Omental fat pad (tissue), 3 donors: ENCODE measurements at regions not wholly inside any gene's neighbourhood (a gene's known extent, or its start where the extent isn't known, plus 50 kb on each side); places are given as distances from the start of the nearest gene placed in this dataset.

Source experiments
- ATAC-seq: fragments of 150-250 bp; one replicate; pipeline ENCODE4 v1.9.1; 2016; ENCODE audit warnings: mild to moderate bottlenecking, moderate library complexity; ENCODE audit not compliant: low FRiP score
- DNase-seq: peaks from one replicate; pipeline ENCODE4 v3.0.0-alpha.2; 2019; ENCODE audit warnings: low spot score
- CTCF ChIP-seq, 3 donors: fragments of 450-650 bp; IDR thresholded peaks; one replicate each; pipeline ENCODE4 v1.5.1; 2016 to 2017; ENCODE audit warnings: antibody characterized with exemption in 3 of 3, mild to moderate bottlenecking in 3 of 3, moderate library complexity in 2 of 3

GRCh38 chr9:105912863-105913516 is 218.6 kb downstream of the TMEM38B start:
- no peak for DNase-seq
- no peak for ATAC-seq
- TF ChIP-seq CTCF (IDR thresholded peaks at IDR 0.05): no peak

DNA sequence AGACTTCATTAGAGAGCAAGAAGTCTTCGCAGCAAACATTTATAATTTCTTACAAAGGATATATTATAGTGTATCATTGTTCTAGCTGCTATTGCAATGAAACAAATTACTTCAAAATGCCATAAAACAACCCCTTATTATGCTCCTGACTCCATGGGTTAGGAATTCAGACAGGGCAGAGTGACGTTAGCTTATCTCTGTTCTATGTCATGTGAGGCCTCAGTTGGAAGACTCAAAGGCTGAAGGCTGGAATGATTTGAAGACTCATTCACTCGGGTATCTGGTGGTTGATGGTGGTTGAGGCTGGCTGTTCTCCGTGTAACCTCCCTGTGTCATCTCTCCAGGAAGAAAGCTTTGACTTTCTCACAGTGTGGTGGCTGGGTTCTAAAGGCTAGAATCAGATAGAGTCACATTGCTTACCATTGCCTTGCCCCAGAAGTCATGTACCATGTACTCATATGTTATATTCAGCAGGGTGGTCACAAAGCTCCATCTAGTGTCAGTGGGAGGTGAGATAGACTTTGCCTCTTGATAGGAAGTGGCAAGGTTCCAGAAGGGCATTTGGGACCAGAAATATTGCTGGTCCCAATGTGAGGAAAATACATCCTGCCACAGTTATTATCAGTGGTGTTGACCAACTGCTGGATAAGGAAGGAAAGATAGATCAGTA is 226.9 kb downstream of the TMEM38B start:
- DNase-seq (no peak), ATAC-seq (no peak)
- TF ChIP-seq CTCF (IDR thresholded peaks at IDR 0.05): no peak

DNA sequence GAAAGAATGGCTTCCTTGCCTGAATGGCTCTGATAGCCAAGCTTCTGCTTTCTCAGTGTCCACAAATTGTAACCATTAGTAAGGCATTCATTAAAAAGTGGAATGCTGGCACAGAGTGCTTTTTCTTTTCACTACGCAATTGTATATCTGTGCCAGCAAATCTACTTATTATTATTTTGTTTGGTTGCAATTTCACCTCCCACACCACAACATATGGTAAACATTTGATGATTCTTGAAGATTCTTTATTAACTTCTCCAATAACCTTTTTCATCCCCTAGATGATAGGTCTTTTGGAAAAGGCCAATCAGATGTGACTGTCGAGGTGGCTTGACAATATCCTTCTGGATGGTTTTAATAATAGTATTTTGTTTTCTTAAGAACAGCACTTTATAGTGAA is 234.1 kb downstream of the TMEM38B start:
- DNase-seq: no peak
- no peak for ATAC-seq
- TF ChIP-seq CTCF (IDR thresholded peaks at IDR 0.05): no peak

DNA sequence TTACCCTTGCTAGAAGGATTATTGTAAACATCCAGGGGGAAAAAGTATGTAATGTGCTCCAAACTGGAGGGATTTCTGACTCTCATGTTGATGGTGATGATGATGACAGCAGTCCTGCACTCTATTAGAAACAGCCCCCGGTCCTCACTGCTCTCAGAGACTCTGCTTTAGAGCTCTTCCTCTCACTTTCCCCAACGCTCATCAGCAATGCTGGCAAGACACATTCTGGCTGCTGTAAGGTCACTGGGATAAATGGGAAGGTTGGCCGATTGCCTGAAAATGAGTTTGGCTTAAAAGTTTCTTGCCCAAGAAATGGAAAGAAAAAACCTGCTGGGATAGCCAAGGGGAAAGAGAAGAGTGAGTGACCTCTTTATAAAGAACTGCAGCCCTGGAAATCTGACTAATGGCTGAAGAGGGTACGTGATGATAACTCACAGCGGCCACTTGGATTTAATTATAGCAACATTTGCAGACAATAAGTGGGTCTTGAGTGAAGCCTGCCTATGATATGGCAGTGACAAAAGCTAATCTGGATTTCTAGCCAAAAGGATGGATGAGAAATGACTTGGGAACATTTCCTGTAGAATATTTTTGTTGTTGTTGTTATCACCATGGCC is 235.8 kb downstream of the TMEM38B start:
- no peak for ATAC-seq
- no peak for DNase-seq
- no peak for TF ChIP-seq CTCF (IDR thresholded peaks at IDR 0.05)

- DNase-seq (no peak), ATAC-seq (no peak)
- TF ChIP-seq CTCF (IDR thresholded peaks at IDR 0.05): no peak
Observed at GRCh38 chr9:105932276-105932675, 237.9 kb downstream of the TMEM38B start.

DNA sequence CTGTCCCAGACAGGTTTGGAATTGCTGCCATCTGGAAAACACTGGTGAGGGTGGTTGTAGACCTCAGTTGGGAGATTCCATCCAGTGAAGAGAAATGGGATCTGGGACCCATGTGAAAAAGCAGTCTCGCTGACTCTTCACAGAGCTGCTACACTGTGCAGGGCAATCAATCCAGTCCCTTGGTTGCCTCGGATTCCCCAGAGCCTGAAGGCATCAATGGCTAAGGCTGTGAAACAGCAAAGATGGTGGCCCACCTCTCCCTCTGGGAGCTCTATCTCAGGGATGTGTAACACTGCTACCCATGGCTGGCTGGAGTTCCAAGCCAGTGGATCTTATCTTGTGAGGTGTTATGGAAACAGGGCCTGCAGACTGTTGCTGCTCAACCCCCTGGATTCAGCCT is 256.1 kb downstream of the TMEM38B start:
- TF ChIP-seq CTCF (IDR thresholded peaks at IDR 0.05): no peak
- no peak for DNase-seq

DNA sequence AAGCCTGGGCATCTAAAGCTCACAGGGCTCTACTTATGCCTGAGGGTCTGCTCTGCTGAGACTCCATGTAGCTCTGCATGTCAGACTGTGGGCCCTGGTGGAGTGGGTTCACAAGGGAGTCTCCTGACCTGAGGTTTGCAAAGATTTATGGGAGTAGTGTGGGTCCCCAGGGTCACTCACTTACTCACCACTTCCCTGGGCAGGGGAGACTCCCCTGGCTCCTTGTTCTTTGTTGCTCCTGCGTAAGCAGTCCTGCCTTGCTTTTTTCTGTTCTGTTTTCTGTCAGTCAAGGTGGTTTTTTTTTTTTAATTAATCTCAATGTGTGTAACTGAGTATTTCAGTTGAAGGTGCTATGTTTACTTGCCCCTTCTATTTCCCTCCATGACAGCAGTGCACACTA is 256.6 kb downstream of the TMEM38B start:
- ATAC-seq: no peak
- TF ChIP-seq CTCF (IDR thresholded peaks at IDR 0.05): no peak

More for the DNA sequence above, 256.1 kb downstream of the TMEM38B start:
- ATAC-seq: no peak

More for the DNA sequence above, 256.6 kb downstream of the TMEM38B start:
- no peak for DNase-seq
